H1 (cell line): ENCODE measurements at regions not wholly inside any gene's neighbourhood (a gene's known extent, or its start where the extent isn't known, plus 50 kb on each side); places are given as distances from the start of the nearest gene placed in this dataset.

Experiments used
- ATF2 ChIP-seq: IDR thresholded peaks from 2 replicates; pipeline ENCODE4 v1.6.1; 2012; ENCODE audit warnings: low read length, inconsistent platforms
- BACH1 ChIP-seq: IDR thresholded peaks from 2 replicates; pipeline ENCODE4 v1.6.1; 2012; ENCODE audit warnings: low read length, improper control_type of control experiment
- BCL11A ChIP-seq, 2 experiments: IDR thresholded peaks; one replicate each; pipeline ENCODE4 v1.6.1; 2011; ENCODE audit warnings: low read depth in 2 of 2, low read length in 2 of 2, mild to moderate bottlenecking in 2 of 2
- BRCA1 ChIP-seq: IDR thresholded peaks from 2 replicates; pipeline ENCODE4 v1.6.1; 2012; ENCODE audit warnings: low read depth, low read length, improper control_type of control experiment
- CHD2 ChIP-seq: IDR thresholded peaks from 2 replicates; pipeline ENCODE4 v1.6.1; 2012; ENCODE audit warnings: low read length, improper control_type of control experiment
- CHD7 ChIP-seq: fragments of 300-600 bp; sonication (generic); IDR thresholded peaks from 2 replicates; pipeline ENCODE4 v1.7.1; 2012; ENCODE audit warnings: low read length, moderate library complexity, mild to moderate bottlenecking, inconsistent platforms; ENCODE audit not compliant: insufficient replicate concordance
- CREB1 ChIP-seq: IDR thresholded peaks from 2 replicates; pipeline ENCODE4 v1.6.1; 2012; ENCODE audit warnings: inconsistent platforms
- JUN ChIP-seq: IDR thresholded peaks from 2 replicates; pipeline ENCODE4 v1.6.1; 2011; ENCODE audit warnings: low read depth, mild to moderate bottlenecking, improper control_type of control experiment, low read length
- KDM1A ChIP-seq: fragments of 200-600, 300-600 bp; sonication (generic); IDR thresholded peaks from 2 replicates; pipeline ENCODE4 v1.7.1; 2016; ENCODE audit warnings: mild to moderate bottlenecking, low read length, borderline replicate concordance
- MAFK ChIP-seq: IDR thresholded peaks from 2 replicates; pipeline ENCODE4 v1.6.1; 2012; ENCODE audit warnings: low read depth, mild to moderate bottlenecking, improper control_type of control experiment, low read length
- SIRT6 ChIP-seq: IDR thresholded peaks from one replicate; pipeline ENCODE4 v1.7.1; 2012; ENCODE audit warnings: low read length, inconsistent platforms
- SIX5 ChIP-seq: IDR thresholded peaks from 2 replicates; pipeline ENCODE4 v1.6.1; 2011; ENCODE audit warnings: mild to moderate bottlenecking, low read depth, low read length

- TF ChIP-seq CHD7: no peak
- no peak for TF ChIP-seq ATF2
- no peak for TF ChIP-seq BCL11A (IDR thresholded peaks at IDR 0.05; ENCODE audit: low read depth in 2 of 2, low read length in 2 of 2)
- no peak for TF ChIP-seq BACH1
- no peak for TF ChIP-seq MAFK
- no peak for TF ChIP-seq KDM1A
- no peak for TF ChIP-seq BRCA1
- no peak for TF ChIP-seq JUN
- no peak for TF ChIP-seq CHD2
- no peak for TF ChIP-seq SIX5
- TF ChIP-seq SIRT6: no peak
- no peak for TF ChIP-seq CREB1
Observed at GRCh38 chr4:135268369-135268768, 1066.8 kb upstream of the PABPC4L start (continued).
